Endodermal cell (in vitro differentiated cells): ENCODE measurements at regions not wholly inside any gene's neighbourhood (a gene's known extent, or its start where the extent isn't known, plus 50 kb on each side); places are given as distances from the start of the nearest gene placed in this dataset.

Experiments
- DNase-seq: peaks from one replicate; pipeline ENCODE4 v3.0.0-alpha.2; 2017
- H3K27ac ChIP-seq: 2 replicates; pipeline ENCODE4 v1.5.1; 2013; ENCODE audit warnings: mild to moderate bottlenecking, low read depth, low read length, moderate library complexity
- H3K27me3 ChIP-seq: 2 replicates; pipeline ENCODE4 v1.6.1; 2013; ENCODE audit warnings: mild to moderate bottlenecking, low read length, moderate library complexity; ENCODE audit not compliant: insufficient read depth, control insufficient read depth, poor library complexity, severe bottlenecking
- H3K36me3 ChIP-seq: 2 replicates; pipeline ENCODE4 v1.7.0; 2013; ENCODE audit warnings: mild to moderate bottlenecking, low read length, moderate library complexity; ENCODE audit not compliant: control insufficient read depth, insufficient read depth
- H3K4me1 ChIP-seq: one replicate; pipeline ENCODE4 v1.7.0; 2013; ENCODE audit warnings: low read length; ENCODE audit not compliant: control insufficient read depth, insufficient read depth
- H3K4me3 ChIP-seq: 2 replicates; pipeline ENCODE4 v1.5.1; 2013; ENCODE audit warnings: mild to moderate bottlenecking, low read length, moderate library complexity
- H3K9ac ChIP-seq: 2 replicates; pipeline ENCODE4 v1.6.1; 2013; ENCODE audit warnings: mild to moderate bottlenecking, low read length, moderate library complexity; ENCODE audit not compliant: poor library complexity, severe bottlenecking; ENCODE audit errors: extremely low read depth
- H3K9me3 ChIP-seq: 2 replicates; pipeline ENCODE4 v1.6.1; 2013; ENCODE audit warnings: mild to moderate bottlenecking, low read length, moderate library complexity; ENCODE audit not compliant: control insufficient read depth
- H3K27ac Mint-ChIP-seq: 2 replicates; pipeline ENCODE4 v1.8.0; 2020; ENCODE audit warnings: mixed read lengths
- H3K27me3 Mint-ChIP-seq: 2 replicates; pipeline ENCODE4 v1.8.0; 2021; ENCODE audit warnings: mild to moderate bottlenecking, mixed read lengths; ENCODE audit not compliant: insufficient read depth
- H3K36me3 Mint-ChIP-seq: 2 replicates; pipeline ENCODE4 v1.8.0; 2020; ENCODE audit warnings: low read depth, mixed read lengths
- H3K4me1 Mint-ChIP-seq: 2 replicates; pipeline ENCODE4 v1.8.0; 2020; ENCODE audit warnings: mixed read lengths
- H3K4me3 Mint-ChIP-seq: 2 replicates; pipeline ENCODE4 v1.8.0; 2020; ENCODE audit warnings: mild to moderate bottlenecking, moderate library complexity, mixed read lengths
- H3K9me3 Mint-ChIP-seq: 2 replicates; pipeline ENCODE4 v1.8.0; 2020; ENCODE audit warnings: mild to moderate bottlenecking, mixed read lengths
- CTCF ChIP-seq: fragments of 200-600 bp; sonication (generic); conservative IDR thresholded peaks from 2 replicates; pipeline ENCODE4 v1.5.0; 2021; ENCODE audit warnings: antibody characterized with exemption, mild to moderate bottlenecking
- WGBS, 2 experiments: methylation state at CpG; one replicate each; pipeline versions ENCODE4 v1.1.5 to v1.1.7; 2013; ENCODE audit warnings: missing lambda C conversion rate in 2 of 2, mixed read lengths in 1 of 2; ENCODE audit not compliant: insufficient coverage in 1 of 2, insufficient read length in 1 of 2; 5-methylcytosine and 5-hydroxymethylcytosine counted together

DNA sequence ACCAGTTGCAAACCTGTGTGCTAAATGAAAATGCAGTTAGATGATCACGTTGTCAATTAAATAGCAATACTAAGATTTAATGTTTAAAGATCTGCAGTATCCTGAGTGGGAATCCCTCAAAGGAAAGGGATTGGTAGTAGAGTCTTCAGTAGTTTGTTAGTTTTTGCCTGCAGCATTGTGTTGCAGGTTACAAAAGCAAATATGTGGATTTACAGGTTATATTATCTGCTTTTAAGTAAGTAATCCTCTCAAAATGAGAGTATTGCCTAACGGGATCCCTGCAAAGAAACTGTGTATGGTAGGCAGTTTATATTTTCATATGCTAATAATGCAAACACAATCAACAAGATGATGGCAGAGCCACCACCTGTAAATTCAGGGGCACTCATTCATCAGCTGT, 72.2 kb upstream of the OSBPL8 start:
- no peak overlapping the region for H3K4me3 Mint-ChIP-seq
- WGBS, 2 experiments = 78 to 95% methylated on average over 1 of the region's 2 CpGs
- Histone ChIP-seq H3K36me3 (no peaks in the 10 kb centered on the region), H3K9me3 (no peaks in the 10 kb centered on the region), H3K4me3 (no peak overlapping the region), H3K27ac (no peak overlapping the region), H3K9ac (no peak overlapping the region), H3K4me1 (peaks cover 13% of the 10 kb centered on the region), H3K27me3 (no peaks in the 10 kb centered on the region)
- H3K27me3 Mint-ChIP-seq = no peaks in the 10 kb centered on the region
- DNase-seq = no peak
- no peak for TF ChIP-seq CTCF
- H3K9me3 Mint-ChIP-seq = no peaks in the 10 kb centered on the region
- H3K27ac Mint-ChIP-seq = no peak overlapping the region
- peaks cover 25% of the 10 kb centered on the region for H3K4me1 Mint-ChIP-seq
- no peaks in the 10 kb centered on the region for H3K36me3 Mint-ChIP-seq

- H3K4me3 Mint-ChIP-seq = no peak overlapping the region
These were observed 73.8 kb upstream of the OSBPL8 start for GRCh38 chr12:76633415-76633814.

GRCh38 chr12:76634133-76634532, 74.6 kb upstream of the OSBPL8 start:
- no peak overlapping the region for H3K27ac Mint-ChIP-seq
- H3K36me3 Mint-ChIP-seq = no peaks in the 10 kb centered on the region
- Histone ChIP-seq H3K36me3 (no peaks in the 10 kb centered on the region), H3K27ac (peak overlapping the region; percentile 53), H3K9ac (no peak overlapping the region), H3K4me1 (peaks cover 9% of the 10 kb centered on the region), H3K27me3 (no peaks in the 10 kb centered on the region), H3K4me3 (no peak overlapping the region), H3K9me3 (no peaks in the 10 kb centered on the region)
- WGBS, 2 experiments = 32 to 55% methylated on average over 3 to 4 of the region's 4 CpGs
- no peak for DNase-seq
- H3K4me3 Mint-ChIP-seq = no peak overlapping the region
- peaks cover 26% of the 10 kb centered on the region for H3K4me1 Mint-ChIP-seq
- no peaks in the 10 kb centered on the region for H3K9me3 Mint-ChIP-seq
- H3K27me3 Mint-ChIP-seq = no peaks in the 10 kb centered on the region
- no peak for TF ChIP-seq CTCF

More at GRCh38 chr12:76633415-76633814, 73.8 kb upstream of the OSBPL8 start:
- TF ChIP-seq CTCF = no peak
- Mint-ChIP-seq H3K9me3 (no peaks in the 10 kb centered on the region), H3K4me1 (peaks cover 26% of the 10 kb centered on the region), H3K36me3 (no peaks in the 10 kb centered on the region), H3K27me3 (no peaks in the 10 kb centered on the region), H3K27ac (no peak overlapping the region)
- Histone ChIP-seq H3K9ac (no peak overlapping the region), H3K27me3 (no peaks in the 10 kb centered on the region), H3K36me3 (no peaks in the 10 kb centered on the region), H3K4me3 (no peak overlapping the region), H3K27ac (no peak overlapping the region), H3K9me3 (no peaks in the 10 kb centered on the region), H3K4me1 (peaks cover 10% of the 10 kb centered on the region)
- no peak for DNase-seq
